ENCODE measurements at regions not wholly inside any gene's neighbourhood (a gene's known extent, or its start where the extent isn't known, plus 50 kb on each side); places are given as distances from the start of the nearest gene placed in this dataset.
"Not testable (repeated sequence)": the region's sequence is repeated elsewhere in the genome, so short reads cannot be mapped to it uniquely, and the experiment has no call there.

DNA sequence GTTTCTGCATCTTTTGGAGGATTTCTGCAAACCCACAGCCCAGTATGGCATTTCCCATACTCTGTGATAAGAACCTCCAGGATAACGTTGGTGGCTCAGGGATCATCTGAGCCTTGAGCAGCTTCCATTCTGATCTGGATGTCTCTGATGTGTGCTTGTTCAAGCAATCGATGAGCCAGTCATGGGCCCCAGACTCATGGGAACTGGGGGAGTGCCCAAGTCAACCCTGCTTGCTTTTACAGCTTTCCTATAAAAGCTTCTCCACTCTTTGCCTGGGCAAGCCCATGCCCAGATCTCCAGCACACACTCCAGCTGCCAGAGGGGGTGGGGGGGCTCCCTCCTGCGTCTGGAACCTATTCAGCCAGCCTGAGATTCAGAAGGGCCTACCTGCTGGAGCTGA lies 207.6 kb upstream of the PLGLB2 start:
- DNase-seq (ENCODE audit: low spot score), result not testable (repeated sequence)

GRCh38 chr2:87542599-87543174 lies 205.2 kb upstream of the PLGLB2 start:
- not testable (repeated sequence) for DNase-seq (ENCODE audit: low spot score)

DNA sequence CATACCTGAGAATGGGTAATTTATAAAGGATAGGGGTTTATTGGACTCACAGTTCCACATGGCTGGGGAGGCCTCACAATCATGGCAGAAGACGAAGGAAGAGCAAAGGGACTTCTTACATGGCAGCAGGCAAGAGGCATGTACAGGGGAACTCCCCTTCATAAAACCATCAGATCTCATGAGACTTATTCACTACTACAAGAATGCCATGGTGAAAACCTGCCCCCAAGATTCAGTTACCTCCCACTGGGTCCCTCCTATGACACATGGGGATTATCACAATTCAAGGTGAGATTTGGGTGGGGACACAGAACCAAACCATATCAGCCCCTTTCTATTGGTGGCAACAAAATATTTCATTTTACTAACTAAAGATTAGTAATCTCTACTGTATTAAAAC lies 204.1 kb upstream of the PLGLB2 start:
- not testable (repeated sequence) for DNase-seq (ENCODE audit: low spot score)

- not testable (repeated sequence) for DNase-seq (ENCODE audit: low spot score)
Observed at GRCh38 chr2:87547106-87547505, 200.8 kb upstream of the PLGLB2 start.

GRCh38 chr2:87547966-87548365 lies 199.9 kb upstream of the PLGLB2 start:
- DNase-seq (ENCODE audit: low spot score), result not testable (repeated sequence)

DNA sequence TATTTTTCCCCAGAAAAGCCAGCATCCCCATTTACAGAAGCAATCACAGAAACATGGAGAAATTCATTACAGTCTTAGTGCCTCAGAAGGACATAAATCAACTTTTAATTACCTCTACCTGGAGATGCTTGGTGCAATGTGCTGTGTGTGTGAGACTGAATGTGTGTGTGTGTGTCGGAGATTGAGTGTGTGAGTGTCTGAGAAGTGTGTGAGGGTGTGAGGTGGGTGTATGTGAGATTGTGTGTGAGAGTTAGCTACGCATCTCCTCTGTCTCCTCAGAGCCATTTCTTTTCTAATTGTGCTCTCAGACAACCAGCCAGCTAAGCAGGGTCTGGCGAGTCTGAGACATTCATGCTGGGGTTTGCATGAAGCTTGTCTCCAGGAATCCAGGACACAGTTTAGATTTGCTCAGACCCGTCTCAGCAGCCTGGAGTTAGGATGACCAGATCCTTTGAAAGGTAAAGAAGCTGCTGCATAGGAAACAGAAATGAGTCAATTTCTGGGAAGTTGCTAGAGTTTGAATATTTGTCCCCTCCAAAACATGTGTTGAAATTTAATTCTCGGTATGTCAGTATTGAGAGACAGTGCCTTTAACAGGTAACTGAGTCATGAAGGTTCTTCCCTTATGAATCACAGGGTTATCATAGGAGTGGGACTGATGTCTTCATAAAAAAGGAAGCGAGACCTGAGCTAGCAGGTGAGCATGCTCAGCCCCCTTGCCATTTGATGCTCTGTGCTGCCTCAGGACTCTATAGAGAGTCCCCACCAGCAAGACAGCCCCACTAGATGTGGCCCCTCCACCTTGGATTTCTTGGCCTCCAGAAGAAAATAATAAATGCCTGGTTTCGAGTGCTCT lies 199.0 kb upstream of the PLGLB2 start:
- DNase-seq (ENCODE audit: low spot score), result not testable (repeated sequence)

GRCh38 chr2:87549561-87550202 lies 198.2 kb upstream of the PLGLB2 start:
- DNase-seq (ENCODE audit: low spot score), result not testable (repeated sequence)

GRCh38 chr2:87554678-87555077 lies 193.2 kb upstream of the PLGLB2 start:
- DNase-seq (ENCODE audit: low spot score), result not testable (repeated sequence)

GRCh38 chr2:87555082-87555481 lies 192.8 kb upstream of the PLGLB2 start:
- not testable (repeated sequence) for DNase-seq (ENCODE audit: low spot score)

DNA sequence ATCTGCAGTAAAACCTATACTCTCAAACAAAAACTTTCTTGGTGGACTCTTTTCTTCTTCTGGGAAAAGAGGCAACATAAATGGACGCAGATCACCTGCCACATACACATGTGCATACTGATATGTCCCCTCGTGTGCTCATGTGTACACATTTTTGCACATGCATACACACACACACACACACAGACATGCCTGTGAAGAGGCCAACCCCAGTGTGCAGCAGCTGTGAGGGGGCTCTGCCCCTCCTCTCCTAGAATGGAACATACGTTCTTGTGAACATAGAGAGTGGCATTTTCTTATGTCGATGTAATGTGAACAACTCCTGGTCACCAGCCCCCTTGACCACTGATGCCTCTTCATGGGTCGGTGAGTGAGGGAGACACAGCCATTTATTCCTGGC lies 188.9 kb upstream of the PLGLB2 start:
- DNase-seq (ENCODE audit: low spot score), result not testable (repeated sequence)

DNA sequence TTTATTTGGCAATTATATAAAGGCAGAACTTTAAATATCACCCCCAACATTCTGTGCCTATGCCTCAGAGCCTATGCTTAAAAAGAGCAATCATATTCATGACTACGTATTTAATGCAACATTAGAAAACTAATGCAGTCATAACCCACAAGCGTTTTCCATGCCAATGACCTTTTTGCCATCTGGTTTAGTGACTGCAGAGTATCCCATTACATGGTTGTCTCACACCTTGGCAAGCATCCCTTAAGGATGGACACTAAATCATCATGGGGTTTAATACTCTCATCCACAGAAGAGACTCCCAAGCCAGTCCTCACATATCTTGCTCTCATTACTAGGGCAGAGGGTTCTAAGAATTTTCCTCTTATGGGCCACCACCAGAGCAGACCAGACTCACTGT lies 188.2 kb upstream of the PLGLB2 start:
- DNase-seq (ENCODE audit: low spot score), result not testable (repeated sequence)

- not testable (repeated sequence) for DNase-seq (ENCODE audit: low spot score)
Observed at GRCh38 chr2:87565116-87565515, 182.8 kb upstream of the PLGLB2 start.

GRCh38 chr2:87566531-87566930 lies 181.4 kb upstream of the PLGLB2 start:
- not testable (repeated sequence) for DNase-seq (ENCODE audit: low spot score)

DNA sequence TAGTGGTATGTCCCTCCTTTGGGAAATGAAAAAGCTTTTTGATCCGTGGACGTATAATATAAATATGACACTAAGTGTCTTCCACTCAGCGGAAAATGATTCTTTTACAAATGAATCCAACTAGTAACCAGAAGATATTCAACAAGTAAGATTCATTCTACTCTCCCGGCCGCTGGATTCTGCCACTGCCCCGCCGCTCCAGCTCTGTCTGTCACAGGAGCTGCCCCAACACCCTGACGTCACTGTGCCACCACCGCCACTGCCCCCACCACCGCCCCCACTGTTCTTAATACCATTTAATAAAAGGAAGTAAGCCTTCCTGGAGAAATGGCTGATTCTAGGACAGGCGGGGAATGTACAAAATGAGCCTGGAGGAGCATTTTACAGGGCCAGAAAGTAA lies 180.8 kb upstream of the PLGLB2 start:
- not testable (repeated sequence) for DNase-seq (ENCODE audit: low spot score)

DNA sequence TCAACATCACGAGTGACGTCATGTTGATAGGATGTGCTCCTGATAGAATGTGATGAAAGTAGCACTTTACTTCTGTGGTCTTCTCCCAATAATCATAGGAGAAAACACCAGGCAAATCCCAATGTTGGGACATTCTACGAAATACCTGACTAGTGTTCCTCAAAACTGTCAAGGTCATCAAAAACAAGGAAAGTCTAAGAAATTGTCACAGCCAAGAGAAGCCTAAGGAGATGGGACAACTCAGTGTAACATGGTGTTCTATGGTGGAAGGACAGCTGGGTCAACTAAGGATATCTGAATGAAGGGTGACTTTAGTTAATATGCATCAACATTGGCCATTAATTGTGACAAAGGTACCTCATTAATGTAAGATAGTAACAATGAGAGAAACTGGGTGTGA lies 180.0 kb upstream of the PLGLB2 start:
- DNase-seq (ENCODE audit: low spot score), result not testable (repeated sequence)

- not testable (repeated sequence) for DNase-seq (ENCODE audit: low spot score)
Observed at GRCh38 chr2:87568554-87569278, 179.2 kb upstream of the PLGLB2 start.

DNA sequence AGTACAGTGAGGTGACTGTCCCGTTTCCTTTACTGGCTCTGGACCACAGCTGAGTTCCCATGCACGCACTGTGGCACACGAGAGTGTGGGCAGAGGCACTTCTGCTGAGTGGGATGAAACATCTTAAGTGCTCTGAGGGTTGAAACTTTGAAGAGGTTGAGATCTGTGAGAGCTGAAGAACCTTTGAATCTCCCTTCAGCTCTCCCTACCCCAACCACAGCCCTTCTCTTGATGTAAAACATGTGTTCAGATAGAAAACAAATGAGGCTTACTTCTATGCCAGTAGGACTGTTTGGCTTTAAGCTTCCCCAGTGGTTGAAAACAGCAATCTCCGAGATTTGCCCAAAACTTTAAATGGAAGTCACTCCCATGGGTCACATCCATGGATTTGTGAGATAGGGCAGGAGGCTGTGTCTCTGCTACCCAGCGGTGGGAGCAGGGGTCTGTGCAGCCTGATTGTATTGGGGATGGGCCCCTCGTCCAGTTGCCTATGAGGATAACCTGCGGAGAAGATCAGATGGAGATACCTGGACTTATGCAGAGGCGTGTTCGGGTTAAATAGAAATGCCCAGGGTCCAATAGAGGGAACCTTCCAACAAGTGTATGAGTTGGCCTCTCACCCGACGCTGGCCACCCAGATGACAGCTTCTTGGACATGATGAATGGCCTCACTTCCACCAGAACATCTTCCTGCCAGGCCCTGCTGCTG lies 178.0 kb upstream of the PLGLB2 start:
- DNase-seq (ENCODE audit: low spot score), result not testable (repeated sequence)

GRCh38 chr2:87571889-87572465 lies 175.9 kb upstream of the PLGLB2 start:
- not testable (repeated sequence) for DNase-seq (ENCODE audit: low spot score)

GRCh38 chr2:87572906-87573305 lies 175.0 kb upstream of the PLGLB2 start:
- DNase-seq (ENCODE audit: low spot score), result not testable (repeated sequence)

DNA sequence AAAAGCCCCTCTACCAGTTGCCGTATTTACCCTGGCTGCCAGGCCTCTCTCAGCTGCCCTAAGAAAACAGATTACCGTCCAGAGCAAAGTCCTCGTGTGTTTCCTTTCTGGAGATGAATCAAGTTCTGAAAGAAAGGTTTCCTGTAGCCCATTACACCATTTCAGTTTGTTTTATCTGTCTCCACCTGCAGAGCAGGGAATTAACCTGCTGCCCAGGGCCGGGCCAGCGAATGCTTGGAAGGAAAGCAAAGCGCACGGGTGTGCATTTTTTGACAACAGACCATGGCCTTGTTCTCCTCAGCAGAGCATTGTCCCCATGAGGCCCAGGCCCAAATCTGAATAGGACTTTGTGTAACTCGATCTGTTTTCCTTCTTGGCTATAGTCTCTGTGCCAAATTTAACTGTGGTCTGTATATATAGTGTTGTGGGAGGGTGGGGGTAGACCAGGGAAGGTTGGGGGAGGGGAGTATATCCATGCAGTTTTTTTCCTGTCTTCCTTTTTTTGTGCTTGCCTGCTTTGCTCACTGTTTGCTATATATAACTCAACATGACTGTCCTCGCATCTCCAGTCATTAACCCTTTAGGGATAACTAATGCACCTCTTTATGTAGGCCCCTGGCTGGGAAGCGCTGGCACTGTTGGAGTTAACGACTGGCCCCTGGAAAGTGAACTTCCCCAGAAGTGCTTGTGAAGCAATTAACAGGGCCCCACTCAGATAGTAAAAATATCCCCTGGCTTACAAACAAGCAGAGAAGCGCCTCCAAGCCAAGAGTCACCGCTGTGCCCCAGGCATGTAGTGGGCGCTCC lies 174.3 kb upstream of the PLGLB2 start:
- DNase-seq (ENCODE audit: low spot score), result not testable (repeated sequence)
